ENCODE measurements at regions not wholly inside any gene's neighbourhood (a gene's known extent, or its start where the extent isn't known, plus 50 kb on each side); places are given as distances from the start of the nearest gene placed in this dataset.
"Not testable (repeated sequence)": the region's sequence is repeated elsewhere in the genome, so short reads cannot be mapped to it uniquely, and the experiment has no call there.

- Histone ChIP-seq H3K9me3 (no peaks in the 10 kb centered on the region), H3K4me3 (ENCODE audit: low read depth in 1 of 2, low read length in 1 of 2) (no peak overlapping the region), H3K27me3 (no peaks in the 10 kb centered on the region), H3K4me1 (ENCODE audit: control insufficient read depth in 1 of 2, insufficient read depth in 1 of 2, low read depth in 1 of 2, low read length in 1 of 2) (peaks cover 25 to 48% of the 10 kb centered on the region in 2 experiments), H3K36me3 (no peaks in the 10 kb centered on the region), H3K27ac (no peak overlapping the region)
- TF ChIP-seq CTCF (IDR thresholded peaks at IDR 0.05), result no peak
Observed at GRCh38 chr6:109875973-109876372, 102.1 kb upstream of the GPR6 start.

- no peak overlapping the region for H3K4me3 ChIP-seq (ENCODE audit: low read depth in 1 of 2, low read length in 1 of 2)
- no peaks in the 10 kb centered on the region for H3K27me3 ChIP-seq
- peaks cover 31 to 57% of the 10 kb centered on the region in 2 experiments for H3K4me1 ChIP-seq (ENCODE audit: control insufficient read depth in 1 of 2, insufficient read depth in 1 of 2, low read depth in 1 of 2, low read length in 1 of 2)
- no peaks in the 10 kb centered on the region for H3K9me3 ChIP-seq
- TF ChIP-seq CTCF (IDR thresholded peaks at IDR 0.05), result no peak
- H3K36me3 ChIP-seq, result no peaks in the 10 kb centered on the region
- H3K27ac ChIP-seq, result no peak overlapping the region
Observed at GRCh38 chr6:109877028-109878004, 100.8 kb upstream of the GPR6 start.

GRCh38 chr6:109878005-109878690 is 100.0 kb upstream of the GPR6 start:
- H3K4me3 ChIP-seq (ENCODE audit: low read depth in 1 of 2, low read length in 1 of 2); H3K27me3 ChIP-seq; H3K27ac ChIP-seq; H3K36me3 ChIP-seq; H3K9me3 ChIP-seq: not testable (repeated sequence)
- H3K4me1 ChIP-seq (ENCODE audit: control insufficient read depth in 1 of 2, insufficient read depth in 1 of 2, low read depth in 1 of 2, low read length in 1 of 2), result peaks cover 29 to 57% of the 10 kb centered on the region in 2 experiments

GRCh38 chr6:109879081-109879480 is 99.0 kb upstream of the GPR6 start:
- H3K4me1 ChIP-seq (ENCODE audit: control insufficient read depth in 1 of 2, insufficient read depth in 1 of 2, low read depth in 1 of 2, low read length in 1 of 2), result peaks cover 24 to 52% of the 10 kb centered on the region in 2 experiments
- not testable (repeated sequence) for H3K27ac ChIP-seq

GRCh38 chr6:109879521-109879920 is 98.6 kb upstream of the GPR6 start:
- Histone ChIP-seq H3K27me3 (no peaks in the 10 kb centered on the region), H3K4me3 (ENCODE audit: low read depth in 1 of 2, low read length in 1 of 2) (no peak overlapping the region), H3K27ac (no peak overlapping the region), H3K36me3 (no peaks in the 10 kb centered on the region), H3K9me3 (no peaks in the 10 kb centered on the region), H3K4me1 (ENCODE audit: control insufficient read depth in 1 of 2, insufficient read depth in 1 of 2, low read depth in 1 of 2, low read length in 1 of 2) (peaks cover 24 to 52% of the 10 kb centered on the region in 2 experiments)
- TF ChIP-seq CTCF (IDR thresholded peaks at IDR 0.05), result no peak

More at GRCh38 chr6:109879081-109879480, 99.0 kb upstream of the GPR6 start:
- not testable (repeated sequence) for H3K4me3 ChIP-seq (ENCODE audit: low read depth in 1 of 2, low read length in 1 of 2); H3K36me3 ChIP-seq; H3K27me3 ChIP-seq; H3K9me3 ChIP-seq

- not testable (repeated sequence) for H3K4me3 ChIP-seq (ENCODE audit: low read depth in 1 of 2, low read length in 1 of 2); H3K27me3 ChIP-seq; H3K36me3 ChIP-seq; H3K9me3 ChIP-seq
- peak overlapping the region; percentile 81 for H3K27ac ChIP-seq
- peaks cover 23 to 50% of the 10 kb centered on the region in 2 experiments for H3K4me1 ChIP-seq (ENCODE audit: control insufficient read depth in 1 of 2, insufficient read depth in 1 of 2, low read depth in 1 of 2, low read length in 1 of 2)
Observed at GRCh38 chr6:109881069-109881468, 97.0 kb upstream of the GPR6 start.

GRCh38 chr6:109881953-109882490 is 96.1 kb upstream of the GPR6 start:
- Histone ChIP-seq H3K27ac (peak overlapping the region; percentile 81), H3K4me1 (ENCODE audit: control insufficient read depth in 1 of 2, insufficient read depth in 1 of 2, low read depth in 1 of 2, low read length in 1 of 2) (peaks cover 19 to 42% of the 10 kb centered on the region in 2 experiments)
- not testable (repeated sequence) for H3K27me3 ChIP-seq; H3K4me3 ChIP-seq (ENCODE audit: low read depth in 1 of 2, low read length in 1 of 2); H3K36me3 ChIP-seq; H3K9me3 ChIP-seq
